GM06990 (cell line): ENCODE measurements at regions not wholly inside any gene's neighbourhood (a gene's known extent, or its start where the extent isn't known, plus 50 kb on each side); places are given as distances from the start of the nearest gene placed in this dataset.

Experiments used
- DNase-seq: peaks from one replicate; pipeline ENCODE4 v3.0.0-alpha.2; 2011; ENCODE audit not compliant: insufficient read length; ENCODE audit errors: extremely low read depth
- H3K27me3 ChIP-seq: replicated peaks from 2 replicates; pipeline ENCODE4 v1.6.0; 2011; ENCODE audit warnings: low read length; ENCODE audit not compliant: control insufficient read depth, insufficient read depth
- H3K36me3 ChIP-seq: 2 replicates; pipeline ENCODE4 v1.5.1; 2011; ENCODE audit warnings: low read length; ENCODE audit not compliant: control insufficient read depth, insufficient read depth
- H3K4me3 ChIP-seq: replicated peaks from 2 replicates; pipeline ENCODE4 v1.5.1; 2011; ENCODE audit warnings: low read depth, mild to moderate bottlenecking, control low read depth, low read length
- CTCF ChIP-seq: IDR thresholded peaks from 2 replicates; pipeline ENCODE4 v1.5.1; 2011; ENCODE audit warnings: low read length, control low read depth, mild to moderate bottlenecking, inconsistent platforms; ENCODE audit not compliant: insufficient read depth, poor library complexity, severe bottlenecking

- Histone ChIP-seq H3K36me3 (no peaks in the 10 kb centered on the region), H3K4me3 (no peak overlapping the region), H3K27me3 (peaks cover 4% of the 10 kb centered on the region; the same call in 1 of the 2 replicates)
- no peak for DNase-seq
- TF ChIP-seq CTCF, result no peak
Measured at GRCh38 chr9:126228111-126228780, 98.4 kb upstream of the MVB12B start.

GRCh38 chr9:126228781-126229444 lies 97.7 kb upstream of the MVB12B start:
- Histone ChIP-seq H3K27me3 (peaks cover 2% of the 10 kb centered on the region; the same call in 1 of the 2 replicates), H3K4me3 (no peak overlapping the region)
- TF ChIP-seq CTCF, result peak; percentile 93

GRCh38 chr9:126229501-126229900 lies 97.1 kb upstream of the MVB12B start:
- Histone ChIP-seq H3K27me3 (peaks cover 2% of the 10 kb centered on the region; the same call in 1 of the 2 replicates), H3K36me3 (no peaks in the 10 kb centered on the region), H3K4me3 (no peak overlapping the region)
- no peak for TF ChIP-seq CTCF
- no peak for DNase-seq

More at GRCh38 chr9:126228781-126229444, 97.7 kb upstream of the MVB12B start:
- DNase-seq, result peak; percentile 42
- no peaks in the 10 kb centered on the region for H3K36me3 ChIP-seq

GRCh38 chr9:126230692-126231091 lies 95.9 kb upstream of the MVB12B start:
- no peaks in the 10 kb centered on the region for H3K36me3 ChIP-seq
- DNase-seq, result no peak
- no peak for TF ChIP-seq CTCF
- no peak overlapping the region for H3K4me3 ChIP-seq
- H3K27me3 ChIP-seq, result peaks cover 2% of the 10 kb centered on the region; the same call in 1 of the 2 replicates

GRCh38 chr9:126232461-126232860 lies 94.2 kb upstream of the MVB12B start:
- Histone ChIP-seq H3K27me3 (peaks cover 2% of the 10 kb centered on the region; the same call in 1 of the 2 replicates), H3K36me3 (no peaks in the 10 kb centered on the region), H3K4me3 (no peak overlapping the region)
- TF ChIP-seq CTCF, result no peak
- no peak for DNase-seq

GRCh38 chr9:126233175-126233574 lies 93.5 kb upstream of the MVB12B start:
- Histone ChIP-seq H3K27me3 (peaks cover 2% of the 10 kb centered on the region; the same call in 1 of the 2 replicates), H3K4me3 (no peak overlapping the region), H3K36me3 (no peaks in the 10 kb centered on the region)
- no peak for TF ChIP-seq CTCF
- no peak for DNase-seq
